ENCODE measurements at regions not wholly inside any gene's neighbourhood (a gene's known extent, or its start where the extent isn't known, plus 50 kb on each side); places are given as distances from the start of the nearest gene placed in this dataset.

GRCh38 chr4:149266301-149266700 is 549.3 kb downstream of the IQCM start:
- TF ChIP-seq POLR2AphosphoS5 (IDR thresholded peaks at IDR 0.05; ENCODE audit: low read depth, low read length) (no peak), POLR2A (IDR thresholded peaks at IDR 0.05; ENCODE audit: low read depth, low read length) (no peak)
